ENCODE measurements at regions not wholly inside any gene's neighbourhood (a gene's known extent, or its start where the extent isn't known, plus 50 kb on each side); places are given as distances from the start of the nearest gene placed in this dataset.

- DNase-seq: no peak
Observed at GRCh38 chr4:81921751-81922159, 450.0 kb upstream of the RASGEF1B start.

GRCh38 chr4:81919810-81920209, 448.1 kb upstream of the RASGEF1B start:
- no peak for DNase-seq

GRCh38 chr4:81919223-81919622, 447.5 kb upstream of the RASGEF1B start:
- DNase-seq: no peak

- no peak for DNase-seq
Observed at GRCh38 chr4:81915430-81915829, 443.7 kb upstream of the RASGEF1B start.

GRCh38 chr4:81914623-81915022, 442.9 kb upstream of the RASGEF1B start:
- no peak for DNase-seq

GRCh38 chr4:81913427-81913879, 441.7 kb upstream of the RASGEF1B start:
- no peak for DNase-seq

- DNase-seq: no peak
Observed at GRCh38 chr4:81912376-81913030, 440.8 kb upstream of the RASGEF1B start.

- no peak for DNase-seq
Observed at GRCh38 chr4:81906905-81907304, 435.2 kb upstream of the RASGEF1B start.

- no peak for DNase-seq
Observed at GRCh38 chr4:81905971-81906370, 434.3 kb upstream of the RASGEF1B start.

- DNase-seq: no peak
Observed at GRCh38 chr4:81904121-81904520, 432.4 kb upstream of the RASGEF1B start.

- no peak for DNase-seq
Observed at GRCh38 chr4:81903212-81903611, 431.5 kb upstream of the RASGEF1B start.

GRCh38 chr4:81898862-81899504, 427.3 kb upstream of the RASGEF1B start:
- DNase-seq: no peak

- DNase-seq: no peak
Observed at GRCh38 chr4:81896936-81897335, 425.2 kb upstream of the RASGEF1B start.

GRCh38 chr4:81891005-81891996, 419.6 kb upstream of the RASGEF1B start:
- DNase-seq: no peak

- no peak for DNase-seq
Observed at GRCh38 chr4:81884986-81885385, 413.3 kb upstream of the RASGEF1B start.

GRCh38 chr4:81883530-81884450, 412.1 kb upstream of the RASGEF1B start:
- no peak for DNase-seq

- no peak for DNase-seq
Observed at GRCh38 chr4:81883004-81883403, 411.3 kb upstream of the RASGEF1B start.

- DNase-seq: no peak
Observed at GRCh38 chr4:81881855-81882621, 410.3 kb upstream of the RASGEF1B start.

- no peak for DNase-seq
Observed at GRCh38 chr4:81876106-81876505, 404.4 kb upstream of the RASGEF1B start.

GRCh38 chr4:81874661-81875515, 403.2 kb upstream of the RASGEF1B start:
- DNase-seq: no peak

- DNase-seq: no peak
Observed at GRCh38 chr4:81870275-81870674, 398.6 kb upstream of the RASGEF1B start.

Measured in GOT3 (cell line).